ENCODE measurements at regions not wholly inside any gene's neighbourhood (a gene's known extent, or its start where the extent isn't known, plus 50 kb on each side); places are given as distances from the start of the nearest gene placed in this dataset.
A peak's percentile ranks its signal among the peaks of the same experiment; 100 is the strongest.

- Histone ChIP-seq H3K9me2 (replicated peaks; ENCODE audit: insufficient read depth) (no peaks in the 10 kb centered on the region), H3K4me1 (ENCODE audit: insufficient read depth) (no peaks in the 10 kb centered on the region), H2AFZ (no peak overlapping the region), H3K27ac (no peak overlapping the region), H4K20me1 (ENCODE audit: insufficient read depth, poor library complexity, severe bottlenecking) (no peaks in the 10 kb centered on the region), H3K79me2 (no peaks in the 10 kb centered on the region), H3K9me3 (ENCODE audit: low read depth) (no peaks in the 10 kb centered on the region), H3K27me3 (peaks cover 8% of the 10 kb centered on the region), H3K4me3 (no peak overlapping the region), H3K36me3 (replicated peaks; ENCODE audit: insufficient read depth, low read depth) (no peaks in the 10 kb centered on the region), H3K4me2 (no peak overlapping the region)
- TF ChIP-seq EZH2 (IDR thresholded peaks at IDR 0.05; ENCODE audit: borderline replicate concordance) = no peak
- TF ChIP-seq, protein P1, sequence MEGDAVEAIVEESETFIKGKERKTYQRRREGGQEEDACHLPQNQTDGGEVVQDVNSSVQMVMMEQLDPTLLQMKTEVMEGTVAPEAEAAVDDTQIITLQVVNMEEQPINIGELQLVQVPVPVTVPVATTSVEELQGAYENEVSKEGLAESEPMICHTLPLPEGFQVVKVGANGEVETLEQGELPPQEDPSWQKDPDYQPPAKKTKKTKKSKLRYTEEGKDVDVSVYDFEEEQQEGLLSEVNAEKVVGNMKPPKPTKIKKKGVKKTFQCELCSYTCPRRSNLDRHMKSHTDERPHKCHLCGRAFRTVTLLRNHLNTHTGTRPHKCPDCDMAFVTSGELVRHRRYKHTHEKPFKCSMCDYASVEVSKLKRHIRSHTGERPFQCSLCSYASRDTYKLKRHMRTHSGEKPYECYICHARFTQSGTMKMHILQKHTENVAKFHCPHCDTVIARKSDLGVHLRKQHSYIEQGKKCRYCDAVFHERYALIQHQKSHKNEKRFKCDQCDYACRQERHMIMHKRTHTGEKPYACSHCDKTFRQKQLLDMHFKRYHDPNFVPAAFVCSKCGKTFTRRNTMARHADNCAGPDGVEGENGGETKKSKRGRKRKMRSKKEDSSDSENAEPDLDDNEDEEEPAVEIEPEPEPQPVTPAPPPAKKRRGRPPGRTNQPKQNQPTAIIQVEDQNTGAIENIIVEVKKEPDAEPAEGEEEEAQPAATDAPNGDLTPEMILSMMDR (IDR thresholded peaks at IDR 0.05; ENCODE audit: poor library complexity) = no peak
- no peak for TF ChIP-seq EZH2phosphoT487 (IDR thresholded peaks at IDR 0.05; ENCODE audit: low read depth, severe bottlenecking, unreplicated experiment)
- WGBS (ENCODE audit: low lambda C conversion rate, missing lambda C conversion rate) = 62% methylated on average over 3 of the region's 3 CpGs
- DNase-seq (ENCODE audit: low spot score) = no peak
Measured at GRCh38 chr1:34283142-34283541, 106.4 kb downstream of the C1orf94 start.

DNA sequence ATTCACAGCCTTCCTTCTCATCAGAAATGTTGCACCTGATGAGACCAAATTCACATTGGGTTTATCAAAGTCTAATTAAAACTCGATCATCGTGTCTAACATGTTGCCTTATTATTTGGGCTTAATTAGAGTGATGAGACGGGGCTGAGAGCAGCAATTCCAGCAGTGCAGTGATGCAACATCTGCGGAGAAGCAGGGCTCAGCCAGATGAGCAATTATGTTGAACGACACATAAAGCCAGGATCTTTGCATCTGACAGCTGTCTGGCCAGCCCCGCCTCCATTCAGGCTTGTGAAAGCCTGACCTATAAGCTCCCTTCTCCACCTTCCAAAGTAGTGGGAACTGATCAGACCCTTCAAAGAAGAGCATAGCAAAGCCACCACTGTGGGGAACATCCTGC, 109.8 kb downstream of the C1orf94 start:
- 75% methylated on average over 6 of the region's 6 CpGs for WGBS (ENCODE audit: low lambda C conversion rate, missing lambda C conversion rate)
- no peak for DNase-seq (ENCODE audit: low spot score)
- no peak overlapping the region for H3K4me2 ChIP-seq
- TF ChIP-seq, protein P1 (IDR thresholded peaks at IDR 0.05; ENCODE audit: poor library complexity) = no peak
- no peak for TF ChIP-seq EZH2 (IDR thresholded peaks at IDR 0.05; ENCODE audit: borderline replicate concordance)
- TF ChIP-seq EZH2phosphoT487 (IDR thresholded peaks at IDR 0.05; ENCODE audit: low read depth, severe bottlenecking, unreplicated experiment) = no peak
- no peaks in the 10 kb centered on the region for H3K79me2 ChIP-seq
- H3K4me3 ChIP-seq = no peak overlapping the region
- peaks cover 12% of the 10 kb centered on the region for H3K27me3 ChIP-seq
- H2AFZ ChIP-seq = no peak overlapping the region
- H3K4me1 ChIP-seq (ENCODE audit: insufficient read depth) = no peaks in the 10 kb centered on the region
- H4K20me1 ChIP-seq (ENCODE audit: insufficient read depth, poor library complexity, severe bottlenecking) = no peaks in the 10 kb centered on the region
- no peaks in the 10 kb centered on the region for H3K9me3 ChIP-seq (ENCODE audit: low read depth)
- H3K27ac ChIP-seq = no peak overlapping the region
- no peaks in the 10 kb centered on the region for H3K36me3 ChIP-seq (replicated peaks; ENCODE audit: insufficient read depth, low read depth)
- H3K9me2 ChIP-seq (replicated peaks; ENCODE audit: insufficient read depth) = no peaks in the 10 kb centered on the region

DNA sequence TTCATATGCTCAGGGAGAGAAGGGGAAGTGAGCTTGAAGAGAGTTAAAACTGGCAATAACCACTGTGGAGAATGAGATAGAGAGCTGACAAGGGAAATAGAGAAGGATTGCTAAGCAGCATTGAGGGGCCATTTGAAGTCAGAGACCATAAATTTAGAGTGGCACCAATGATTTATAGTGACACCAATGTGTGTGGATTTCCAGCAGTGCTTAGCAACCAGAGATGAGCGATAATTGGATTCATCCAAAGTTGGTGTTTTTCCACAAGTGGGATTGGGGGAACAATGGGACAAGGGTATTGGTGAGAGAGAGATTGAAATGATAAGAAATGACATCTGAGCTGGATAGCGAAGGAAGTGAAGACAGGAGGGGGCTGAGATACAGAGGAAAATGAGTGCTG, 114.1 kb downstream of the C1orf94 start:
- TF ChIP-seq, protein P1 (IDR thresholded peaks at IDR 0.05; ENCODE audit: poor library complexity) = no peak
- TF ChIP-seq EZH2 (IDR thresholded peaks at IDR 0.05; ENCODE audit: borderline replicate concordance) (no peak), EZH2phosphoT487 (IDR thresholded peaks at IDR 0.05; ENCODE audit: low read depth, severe bottlenecking, unreplicated experiment) (no peak)
- WGBS (ENCODE audit: low lambda C conversion rate, missing lambda C conversion rate) = 91% methylated on average over 2 of the region's 2 CpGs
- Histone ChIP-seq H3K27me3 (peaks cover 10% of the 10 kb centered on the region), H3K79me2 (no peaks in the 10 kb centered on the region), H3K4me1 (ENCODE audit: insufficient read depth) (no peaks in the 10 kb centered on the region), H3K4me2 (no peak overlapping the region), H3K27ac (no peak overlapping the region), H2AFZ (no peak overlapping the region), H3K36me3 (replicated peaks; ENCODE audit: insufficient read depth, low read depth) (no peaks in the 10 kb centered on the region), H4K20me1 (ENCODE audit: insufficient read depth, poor library complexity, severe bottlenecking) (no peaks in the 10 kb centered on the region), H3K9me3 (ENCODE audit: low read depth) (no peaks in the 10 kb centered on the region), H3K9me2 (replicated peaks; ENCODE audit: insufficient read depth) (no peaks in the 10 kb centered on the region), H3K4me3 (no peak overlapping the region)
- no peak for DNase-seq (ENCODE audit: low spot score)

DNA sequence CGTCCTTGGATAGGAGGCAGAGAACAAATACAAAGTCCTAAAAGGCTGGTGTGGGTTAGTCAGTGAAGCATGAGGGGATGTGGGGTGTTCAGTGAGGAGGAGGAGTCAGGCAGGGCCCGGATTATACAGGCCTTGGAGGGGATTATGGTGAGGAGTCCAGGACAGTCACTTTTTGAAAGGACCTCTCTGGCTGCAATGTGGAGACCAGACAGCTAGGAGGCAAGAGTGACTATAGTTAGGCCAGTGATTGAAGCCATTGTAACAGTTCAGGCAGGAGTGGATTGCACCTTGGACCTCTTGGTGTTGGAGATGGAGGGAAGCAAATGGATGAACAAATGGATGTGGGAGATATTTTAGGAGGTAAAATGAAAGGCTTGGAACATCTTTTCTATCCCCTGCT, 115.8 kb downstream of the C1orf94 start:
- no peak overlapping the region for H2AFZ ChIP-seq
- H3K36me3 ChIP-seq (replicated peaks; ENCODE audit: insufficient read depth, low read depth) = no peaks in the 10 kb centered on the region
- no peak for TF ChIP-seq EZH2phosphoT487 (IDR thresholded peaks at IDR 0.05; ENCODE audit: low read depth, severe bottlenecking, unreplicated experiment)
- TF ChIP-seq, protein P1 (IDR thresholded peaks at IDR 0.05; ENCODE audit: poor library complexity) = peak; percentile 14
- no peak for TF ChIP-seq EZH2 (IDR thresholded peaks at IDR 0.05; ENCODE audit: borderline replicate concordance)
- DNase-seq (ENCODE audit: low spot score) = no peak
- H3K4me2 ChIP-seq = no peak overlapping the region
- H4K20me1 ChIP-seq (ENCODE audit: insufficient read depth, poor library complexity, severe bottlenecking) = no peaks in the 10 kb centered on the region
- H3K9me3 ChIP-seq (ENCODE audit: low read depth) = no peaks in the 10 kb centered on the region
- no peak overlapping the region for H3K4me3 ChIP-seq
- H3K9me2 ChIP-seq (replicated peaks; ENCODE audit: insufficient read depth) = no peaks in the 10 kb centered on the region
- H3K27me3 ChIP-seq = peaks cover 4% of the 10 kb centered on the region
- no peaks in the 10 kb centered on the region for H3K4me1 ChIP-seq (ENCODE audit: insufficient read depth)
- no peak overlapping the region for H3K27ac ChIP-seq
- no peaks in the 10 kb centered on the region for H3K79me2 ChIP-seq
- WGBS (ENCODE audit: low lambda C conversion rate, missing lambda C conversion rate) = 55% methylated on average over 2 of the region's 2 CpGs

All from hepatocyte (in vitro differentiated cells).